Peyer's patch (tissue), 4 donors: ENCODE measurements at regions not wholly inside any gene's neighbourhood (a gene's known extent, or its start where the extent isn't known, plus 50 kb on each side); places are given as distances from the start of the nearest gene placed in this dataset.

Experiments used
- DNase-seq, 3 donors: peaks; one replicate each; pipeline ENCODE4 v3.0.0-alpha.2; 2017 to 2019
- H3K27ac ChIP-seq, 4 donors: fragments of 200-600 bp; sonication (generic); one replicate each; pipeline ENCODE4 v1.5.1; 2016 to 2019
- H3K27me3 ChIP-seq, 2 donors: fragments of 200-600 bp; sonication (generic); one replicate each; pipeline ENCODE4 v1.5.1; 2019
- H3K36me3 ChIP-seq, 3 donors: fragments of 200-600 bp; sonication (generic); one replicate each; pipeline ENCODE4 v1.5.1; 2016 to 2019
- H3K4me1 ChIP-seq, 4 donors: fragments of 200-600 bp; sonication (generic); one replicate each; pipeline ENCODE4 v1.5.1; 2016 to 2019
- H3K4me3 ChIP-seq, 4 donors: fragments of 200-600 bp; sonication (generic); 1 replicate in 3 of 4; 2 replicates in 1 of 4; pipeline ENCODE4 v1.5.1; 2016 to 2019; ENCODE audit warnings: mild to moderate bottlenecking in 1 of 4
- H3K9me3 ChIP-seq, 4 donors: fragments of 200-600 bp; sonication (generic); one replicate each; pipeline ENCODE4 v1.5.1; 2016 to 2019; ENCODE audit warnings: mild to moderate bottlenecking in 1 of 4
- CTCF ChIP-seq, 6 experiments: fragments of 450-650 bp in 4 of 6; fragments of 200-600 bp in 2 of 6; sonication (generic) in 1 of 6; IDR thresholded peaks; one replicate each; pipeline ENCODE4 v1.5.1; 2017 to 2019; ENCODE audit warnings: antibody characterized with exemption in 6 of 6, mild to moderate bottlenecking in 3 of 6, moderate library complexity in 1 of 6
- POLR2A ChIP-seq, 2 donors: fragments of 450-650 bp; IDR thresholded peaks; one replicate each; pipeline ENCODE4 v1.5.1; 2017; ENCODE audit warnings: antibody characterized with exemption in 2 of 2, mild to moderate bottlenecking in 2 of 2, moderate library complexity in 2 of 2

- TF ChIP-seq CTCF (IDR thresholded peaks at IDR 0.05) (no peak), POLR2A (IDR thresholded peaks at IDR 0.05) (no peak)
- no peak for DNase-seq
- no peaks in the 10 kb centered on the region for H3K27me3 ChIP-seq
- no peaks in the 10 kb centered on the region for H3K9me3 ChIP-seq
- H3K4me1 ChIP-seq, result no peaks in the 10 kb centered on the region
- H3K27ac ChIP-seq, result no peak overlapping the region
- H3K4me3 ChIP-seq, result no peak overlapping the region
- no peaks in the 10 kb centered on the region for H3K36me3 ChIP-seq
Measured at GRCh38 chr10:109774121-109774440, 149.2 kb downstream of the XPNPEP1 start.

GRCh38 chr10:109773288-109774120, 149.8 kb downstream of the XPNPEP1 start:
- no peaks in the 10 kb centered on the region for H3K36me3 ChIP-seq
- peak in 4 of 6 experiments; percentile 21 to 56 (median 54) for TF ChIP-seq CTCF (IDR thresholded peaks at IDR 0.05)
- no peak for TF ChIP-seq POLR2A (IDR thresholded peaks at IDR 0.05)
- no peak for DNase-seq

GRCh38 chr10:109770663-109771062, 152.6 kb downstream of the XPNPEP1 start:
- no peak for TF ChIP-seq CTCF (IDR thresholded peaks at IDR 0.05)
- no peak for TF ChIP-seq POLR2A (IDR thresholded peaks at IDR 0.05)
- Histone ChIP-seq H3K4me3 (no peak overlapping the region), H3K4me1 (no peaks in the 10 kb centered on the region), H3K27ac (no peak overlapping the region), H3K36me3 (no peaks in the 10 kb centered on the region), H3K9me3 (no peaks in the 10 kb centered on the region), H3K27me3 (no peaks in the 10 kb centered on the region)
- no peak for DNase-seq

More at GRCh38 chr10:109773288-109774120, 149.8 kb downstream of the XPNPEP1 start:
- Histone ChIP-seq H3K27ac (no peak overlapping the region), H3K4me1 (no peaks in the 10 kb centered on the region), H3K4me3 (no peak overlapping the region), H3K27me3 (no peaks in the 10 kb centered on the region), H3K9me3 (no peaks in the 10 kb centered on the region)

GRCh38 chr10:109769966-109770365, 153.3 kb downstream of the XPNPEP1 start:
- no peak for TF ChIP-seq POLR2A (IDR thresholded peaks at IDR 0.05)
- no peak for TF ChIP-seq CTCF (IDR thresholded peaks at IDR 0.05)
- H3K4me1 ChIP-seq, result no peaks in the 10 kb centered on the region
- H3K36me3 ChIP-seq, result no peaks in the 10 kb centered on the region
- H3K9me3 ChIP-seq, result no peaks in the 10 kb centered on the region
- no peaks in the 10 kb centered on the region for H3K27me3 ChIP-seq
- no peak overlapping the region for H3K4me3 ChIP-seq
- DNase-seq, result no peak
- H3K27ac ChIP-seq, result no peak overlapping the region

GRCh38 chr10:109765838-109766237, 157.5 kb downstream of the XPNPEP1 start:
- DNase-seq, result no peak
- Histone ChIP-seq H3K27me3 (no peaks in the 10 kb centered on the region), H3K4me1 (no peaks in the 10 kb centered on the region), H3K9me3 (no peaks in the 10 kb centered on the region), H3K4me3 (no peak overlapping the region), H3K27ac (no peak overlapping the region), H3K36me3 (no peaks in the 10 kb centered on the region)
- TF ChIP-seq POLR2A (IDR thresholded peaks at IDR 0.05) (no peak), CTCF (IDR thresholded peaks at IDR 0.05) (no peak)
